ENCODE measurements at regions not wholly inside any gene's neighbourhood (a gene's known extent, or its start where the extent isn't known, plus 50 kb on each side); places are given as distances from the start of the nearest gene placed in this dataset.

DNA sequence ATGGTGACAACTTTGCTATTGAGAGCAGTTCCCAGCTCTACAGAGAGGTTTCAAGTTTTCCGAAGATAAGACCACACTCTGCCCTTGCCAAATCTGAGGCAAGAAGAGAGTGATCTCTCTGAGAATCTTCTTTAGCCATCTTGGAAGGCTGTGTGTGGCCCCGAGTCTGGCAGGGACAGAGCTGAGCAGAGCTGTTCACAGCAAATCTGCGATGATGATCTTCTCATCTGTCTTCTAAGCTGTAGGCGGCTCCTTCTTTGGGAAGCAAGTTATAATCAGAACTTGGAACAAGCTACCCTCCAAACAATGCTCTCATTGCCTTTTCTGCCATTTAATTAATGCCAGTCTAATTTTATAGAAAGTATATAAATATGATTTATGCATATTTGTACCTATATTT is 379.0 kb upstream of the MEF2C start:
- TF ChIP-seq, protein P1, sequence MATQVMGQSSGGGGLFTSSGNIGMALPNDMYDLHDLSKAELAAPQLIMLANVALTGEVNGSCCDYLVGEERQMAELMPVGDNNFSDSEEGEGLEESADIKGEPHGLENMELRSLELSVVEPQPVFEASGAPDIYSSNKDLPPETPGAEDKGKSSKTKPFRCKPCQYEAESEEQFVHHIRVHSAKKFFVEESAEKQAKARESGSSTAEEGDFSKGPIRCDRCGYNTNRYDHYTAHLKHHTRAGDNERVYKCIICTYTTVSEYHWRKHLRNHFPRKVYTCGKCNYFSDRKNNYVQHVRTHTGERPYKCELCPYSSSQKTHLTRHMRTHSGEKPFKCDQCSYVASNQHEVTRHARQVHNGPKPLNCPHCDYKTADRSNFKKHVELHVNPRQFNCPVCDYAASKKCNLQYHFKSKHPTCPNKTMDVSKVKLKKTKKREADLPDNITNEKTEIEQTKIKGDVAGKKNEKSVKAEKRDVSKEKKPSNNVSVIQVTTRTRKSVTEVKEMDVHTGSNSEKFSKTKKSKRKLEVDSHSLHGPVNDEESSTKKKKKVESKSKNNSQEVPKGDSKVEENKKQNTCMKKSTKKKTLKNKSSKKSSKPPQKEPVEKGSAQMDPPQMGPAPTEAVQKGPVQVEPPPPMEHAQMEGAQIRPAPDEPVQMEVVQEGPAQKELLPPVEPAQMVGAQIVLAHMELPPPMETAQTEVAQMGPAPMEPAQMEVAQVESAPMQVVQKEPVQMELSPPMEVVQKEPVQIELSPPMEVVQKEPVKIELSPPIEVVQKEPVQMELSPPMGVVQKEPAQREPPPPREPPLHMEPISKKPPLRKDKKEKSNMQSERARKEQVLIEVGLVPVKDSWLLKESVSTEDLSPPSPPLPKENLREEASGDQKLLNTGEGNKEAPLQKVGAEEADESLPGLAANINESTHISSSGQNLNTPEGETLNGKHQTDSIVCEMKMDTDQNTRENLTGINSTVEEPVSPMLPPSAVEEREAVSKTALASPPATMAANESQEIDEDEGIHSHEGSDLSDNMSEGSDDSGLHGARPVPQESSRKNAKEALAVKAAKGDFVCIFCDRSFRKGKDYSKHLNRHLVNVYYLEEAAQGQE (IDR thresholded peaks at IDR 0.05; ENCODE audit: insufficient read depth in 1 of 2, low read depth in 2 of 2, low read length in 1 of 2), result no peak
- TF ChIP-seq SIN3A (IDR thresholded peaks at IDR 0.05; ENCODE audit: borderline replicate concordance, insufficient read depth, low read depth, low read length) (no peak), TCF7L2 (IDR thresholded peaks at IDR 0.05; ENCODE audit: low read depth, low read length) (no peak), POLR2AphosphoS5 (IDR thresholded peaks at IDR 0.05; ENCODE audit: low read depth, low read length) (no peak)
- TF ChIP-seq, protein P2, sequence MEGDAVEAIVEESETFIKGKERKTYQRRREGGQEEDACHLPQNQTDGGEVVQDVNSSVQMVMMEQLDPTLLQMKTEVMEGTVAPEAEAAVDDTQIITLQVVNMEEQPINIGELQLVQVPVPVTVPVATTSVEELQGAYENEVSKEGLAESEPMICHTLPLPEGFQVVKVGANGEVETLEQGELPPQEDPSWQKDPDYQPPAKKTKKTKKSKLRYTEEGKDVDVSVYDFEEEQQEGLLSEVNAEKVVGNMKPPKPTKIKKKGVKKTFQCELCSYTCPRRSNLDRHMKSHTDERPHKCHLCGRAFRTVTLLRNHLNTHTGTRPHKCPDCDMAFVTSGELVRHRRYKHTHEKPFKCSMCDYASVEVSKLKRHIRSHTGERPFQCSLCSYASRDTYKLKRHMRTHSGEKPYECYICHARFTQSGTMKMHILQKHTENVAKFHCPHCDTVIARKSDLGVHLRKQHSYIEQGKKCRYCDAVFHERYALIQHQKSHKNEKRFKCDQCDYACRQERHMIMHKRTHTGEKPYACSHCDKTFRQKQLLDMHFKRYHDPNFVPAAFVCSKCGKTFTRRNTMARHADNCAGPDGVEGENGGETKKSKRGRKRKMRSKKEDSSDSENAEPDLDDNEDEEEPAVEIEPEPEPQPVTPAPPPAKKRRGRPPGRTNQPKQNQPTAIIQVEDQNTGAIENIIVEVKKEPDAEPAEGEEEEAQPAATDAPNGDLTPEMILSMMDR (IDR thresholded peaks at IDR 0.05), result no peak
- ChIA-PET POLR2A (no interaction called here), CTCF (no interaction called here)
- no peaks in the 10 kb centered on the region for H3K4me1 ChIP-seq (ENCODE audit: control insufficient read depth, insufficient read depth, low read length)
- H3K9me3 ChIP-seq (ENCODE audit: control insufficient read depth, insufficient read depth, low read depth, low read length), result no peaks in the 10 kb centered on the region
- H3K4me3 ChIP-seq (ENCODE audit: low read depth in 2 of 2, low read length in 2 of 2), result no peak overlapping the region
- H3K27ac ChIP-seq (ENCODE audit: low read length), result no peak overlapping the region
- no peaks in the 10 kb centered on the region for H3K36me3 ChIP-seq (ENCODE audit: control insufficient read depth, insufficient read depth, low read length)
- BruUV-seq (replicated peaks), result no TSS peak
- ATAC-seq, result no peak
- H3K27me3 ChIP-seq (ENCODE audit: control insufficient read depth, insufficient read depth, low read length), result no peaks in the 10 kb centered on the region
- in situ Hi-C loops (cut with HindIII; ENCODE audit: low pct_unique_long_range_greater_than_20kb, low sequenced_read_pairs) (no loop called here), intact Hi-C loops (cut with micrococcal nuclease; ENCODE audit: unreplicated experiment) (no loop called here)
- no peak for DNase-seq (ENCODE audit: low read depth, low spot score)

DNA sequence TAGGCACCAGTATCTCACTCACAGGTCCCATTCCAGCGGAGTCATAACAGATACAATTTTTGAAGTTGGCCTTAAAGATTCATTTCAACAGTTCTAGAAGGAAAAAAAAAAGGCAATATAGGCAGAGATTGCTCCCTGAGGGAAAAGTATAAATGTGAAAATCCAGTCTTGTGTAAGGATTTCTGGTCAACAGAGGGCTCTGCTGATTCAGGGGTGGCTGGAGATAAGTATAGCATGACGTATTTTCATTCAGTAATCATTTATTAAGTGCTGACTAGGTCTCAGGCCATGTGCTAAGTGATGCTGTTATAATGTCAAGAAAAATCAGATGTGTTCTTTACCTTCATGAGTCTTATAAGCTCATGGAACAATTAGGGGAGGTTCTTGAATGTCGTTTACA is 377.3 kb upstream of the MEF2C start:
- ChIA-PET CTCF (no interaction called here), POLR2A (no interaction called here)
- Histone ChIP-seq H3K27me3 (ENCODE audit: control insufficient read depth, insufficient read depth, low read length) (no peaks in the 10 kb centered on the region), H3K4me1 (ENCODE audit: control insufficient read depth, insufficient read depth, low read length) (no peaks in the 10 kb centered on the region), H3K9me3 (ENCODE audit: control insufficient read depth, insufficient read depth, low read depth, low read length) (no peaks in the 10 kb centered on the region), H3K27ac (ENCODE audit: low read length) (no peak overlapping the region), H3K36me3 (ENCODE audit: control insufficient read depth, insufficient read depth, low read length) (no peaks in the 10 kb centered on the region), H3K4me3 (ENCODE audit: low read depth in 2 of 2, low read length in 2 of 2) (no peak overlapping the region)
- in situ Hi-C loops (cut with HindIII; ENCODE audit: low pct_unique_long_range_greater_than_20kb, low sequenced_read_pairs) (no loop called here), intact Hi-C loops (cut with micrococcal nuclease; ENCODE audit: unreplicated experiment) (no loop called here)
- DNase-seq (ENCODE audit: low read depth, low spot score) (no peak), ATAC-seq (no peak)
- no TSS peak for BruUV-seq (replicated peaks)
- TF ChIP-seq SIN3A (IDR thresholded peaks at IDR 0.05; ENCODE audit: borderline replicate concordance, insufficient read depth, low read depth, low read length) (no peak), POLR2AphosphoS5 (IDR thresholded peaks at IDR 0.05; ENCODE audit: low read depth, low read length) (no peak), TCF7L2 (IDR thresholded peaks at IDR 0.05; ENCODE audit: low read depth, low read length) (no peak)
- TF ChIP-seq, protein P2 (IDR thresholded peaks at IDR 0.05), result no peak
- TF ChIP-seq, protein P1 (IDR thresholded peaks at IDR 0.05; ENCODE audit: insufficient read depth in 1 of 2, low read depth in 2 of 2, low read length in 1 of 2), result no peak
